GM21529 (cell line): ENCODE measurements at regions not wholly inside any gene's neighbourhood (a gene's known extent, or its start where the extent isn't known, plus 50 kb on each side); places are given as distances from the start of the nearest gene placed in this dataset.

Experiments used
- ATAC-seq: cut with Tn5 transposase; IDR thresholded peaks from one replicate; pipeline ENCODE4 v1.9.1; 2021; ENCODE audit not compliant: unreplicated experiment

GRCh38 chr6:87995461-87995860 is 52.2 kb upstream of the SPACA1 start:
- ATAC-seq = no peak

- ATAC-seq = no peak
These were observed 54.3 kb upstream of the SPACA1 start for GRCh38 chr6:87993356-87993755.

GRCh38 chr6:87990871-87991270 is 56.8 kb upstream of the SPACA1 start:
- no peak for ATAC-seq

- no peak for ATAC-seq
These were observed 65.5 kb upstream of the SPACA1 start for GRCh38 chr6:87982134-87982533.

GRCh38 chr6:87979737-87980136 is 67.9 kb upstream of the SPACA1 start:
- ATAC-seq = no peak

GRCh38 chr6:87976616-87977015 is 71.0 kb upstream of the SPACA1 start:
- no peak for ATAC-seq

GRCh38 chr6:87975561-87975960 is 72.1 kb upstream of the SPACA1 start:
- ATAC-seq = no peak

- ATAC-seq = no peak
These were observed 75.4 kb upstream of the SPACA1 start for GRCh38 chr6:87972279-87972678.

GRCh38 chr6:87971605-87972262 is 75.9 kb upstream of the SPACA1 start:
- ATAC-seq = no peak

- ATAC-seq = no peak
These were observed 79.0 kb upstream of the SPACA1 start for GRCh38 chr6:87968435-87969278.

GRCh38 chr6:87965806-87966205 is 81.8 kb upstream of the SPACA1 start:
- ATAC-seq = no peak

GRCh38 chr6:87959083-87959482 is 88.6 kb upstream of the SPACA1 start:
- no peak for ATAC-seq

GRCh38 chr6:87951751-87952150 is 95.9 kb upstream of the SPACA1 start:
- ATAC-seq = no peak

GRCh38 chr6:87950614-87951013 is 97.0 kb upstream of the SPACA1 start:
- ATAC-seq = no peak

GRCh38 chr6:87949194-87949593 is 98.4 kb upstream of the SPACA1 start:
- no peak for ATAC-seq

GRCh38 chr6:87946669-87947068 is 101.0 kb upstream of the SPACA1 start:
- ATAC-seq = no peak

- ATAC-seq = no peak
These were observed 101.7 kb upstream of the SPACA1 start for GRCh38 chr6:87945966-87946365.

- ATAC-seq = no peak
These were observed 102.5 kb upstream of the SPACA1 start for GRCh38 chr6:87945181-87945580.

- no peak for ATAC-seq
These were observed 103.1 kb upstream of the SPACA1 start for GRCh38 chr6:87944541-87944954.

GRCh38 chr6:87943191-87943590 is 104.5 kb upstream of the SPACA1 start:
- ATAC-seq = no peak

- ATAC-seq = no peak
These were observed 105.9 kb upstream of the SPACA1 start for GRCh38 chr6:87941556-87942358.

GRCh38 chr6:87939776-87940175 is 107.9 kb upstream of the SPACA1 start:
- ATAC-seq = no peak
